Sigmoid colon (tissue), 4 donors: ENCODE measurements at regions not wholly inside any gene's neighbourhood (a gene's known extent, or its start where the extent isn't known, plus 50 kb on each side); places are given as distances from the start of the nearest gene placed in this dataset.

Source experiments
- CTCF ChIP-seq, 4 experiments: fragments of 450-650 bp in 3 of 4; fragments of 200-600 bp in 1 of 4; IDR thresholded peaks; one replicate each; pipeline ENCODE4 v1.5.1; 2016 to 2019; ENCODE audit warnings: antibody characterized with exemption in 4 of 4, mild to moderate bottlenecking in 3 of 4, moderate library complexity in 2 of 4
- POLR2A ChIP-seq, 2 donors: fragments of 450-650 bp; IDR thresholded peaks; one replicate each; pipeline ENCODE4 v1.6.1; 2016; ENCODE audit warnings: antibody characterized with exemption in 2 of 2, mild to moderate bottlenecking in 2 of 2, moderate library complexity in 2 of 2
- POLR2AphosphoS5 ChIP-seq, 4 donors: sonication (generic); formaldehyde crosslinking; IDR thresholded peaks; one replicate each; pipeline ENCODE4 v1.6.1; 2017; ENCODE audit warnings: antibody characterized with exemption in 4 of 4

- no peak for TF ChIP-seq POLR2AphosphoS5 (IDR thresholded peaks at IDR 0.05)
- TF ChIP-seq CTCF (IDR thresholded peaks at IDR 0.05), result no peak
- TF ChIP-seq POLR2A (IDR thresholded peaks at IDR 0.05), result no peak
Observed at GRCh38 chr12:42015051-42015461, 129.6 kb downstream of the GXYLT1 start.
